Astrocyte of the spinal cord (primary cell): ENCODE measurements at regions not wholly inside any gene's neighbourhood (a gene's known extent, or its start where the extent isn't known, plus 50 kb on each side); places are given as distances from the start of the nearest gene placed in this dataset.

Experiments used
- DNase-seq: peaks from one replicate; pipeline ENCODE4 v3.0.0; 2011; ENCODE audit warnings: low read depth, low spot score
- H3K4me3 ChIP-seq: 2 replicates; pipeline ENCODE4 v1.5.1; 2011; ENCODE audit warnings: low read depth, mild to moderate bottlenecking, low read length, moderate library complexity
- CTCF ChIP-seq: IDR thresholded peaks from 2 replicates; pipeline ENCODE4 v1.5.1; 2012; ENCODE audit warnings: low read depth, mild to moderate bottlenecking, low read length, inconsistent platforms
- in situ Hi-C: cut with HindIII; loops from 2 replicates; pipeline ENCODE4 v1.10.0; 2017; ENCODE audit warnings: low sequenced_read_pairs

GRCh38 chr6:139894271-139894670 is 519.8 kb upstream of the CITED2 start:
- TF ChIP-seq CTCF: no peak
- no peak for DNase-seq
- H3K4me3 ChIP-seq: no peak overlapping the region
- in situ Hi-C loops: no loop called here

GRCh38 chr6:139891471-139891870 is 517.0 kb upstream of the CITED2 start:
- DNase-seq: peak; percentile 33
- H3K4me3 ChIP-seq: no peak overlapping the region
- in situ Hi-C loops: no loop called here
- TF ChIP-seq CTCF: no peak

GRCh38 chr6:139888681-139889122 is 514.3 kb upstream of the CITED2 start:
- in situ Hi-C loops: no loop called here
- no peak overlapping the region for H3K4me3 ChIP-seq
- TF ChIP-seq CTCF: no peak
- DNase-seq: no peak

- in situ Hi-C loops: no loop called here
- no peak for TF ChIP-seq CTCF
Measured at GRCh38 chr6:139887275-139887674, 512.8 kb upstream of the CITED2 start.

GRCh38 chr6:139886396-139886795 is 511.9 kb upstream of the CITED2 start:
- in situ Hi-C loops: no loop called here
- no peak for DNase-seq
- H3K4me3 ChIP-seq: no peak overlapping the region
- TF ChIP-seq CTCF: no peak

More at GRCh38 chr6:139887275-139887674, 512.8 kb upstream of the CITED2 start:
- no peak for DNase-seq
- no peak overlapping the region for H3K4me3 ChIP-seq

- no peak for DNase-seq
- no peak for TF ChIP-seq CTCF
- no peak overlapping the region for H3K4me3 ChIP-seq
- in situ Hi-C loops: no loop called here
Measured at GRCh38 chr6:139885909-139886308, 511.5 kb upstream of the CITED2 start.

GRCh38 chr6:139883776-139884175 is 509.3 kb upstream of the CITED2 start:
- no peak overlapping the region for H3K4me3 ChIP-seq
- no peak for TF ChIP-seq CTCF
- no peak for DNase-seq
- in situ Hi-C loops: no loop called here
